ENCODE measurements at regions not wholly inside any gene's neighbourhood (a gene's known extent, or its start where the extent isn't known, plus 50 kb on each side); places are given as distances from the start of the nearest gene placed in this dataset.

- TF ChIP-seq FOXK2 (IDR thresholded peaks at IDR 0.05) (no peak), FOXM1 (IDR thresholded peaks at IDR 0.05; ENCODE audit: borderline replicate concordance) (no peak), HDGF (IDR thresholded peaks at IDR 0.05; ENCODE audit: borderline replicate concordance) (no peak), TARDBP (IDR thresholded peaks at IDR 0.05) (no peak), NFRKB (IDR thresholded peaks at IDR 0.05) (no peak), BHLHE40 (IDR thresholded peaks at IDR 0.05; ENCODE audit: borderline replicate concordance) (no peak)
Observed at GRCh38 chr10:42477170-42477569, 161.2 kb downstream of the ZNF33B start.
